Loucy (cell line): ENCODE measurements at regions not wholly inside any gene's neighbourhood (a gene's known extent, or its start where the extent isn't known, plus 50 kb on each side); places are given as distances from the start of the nearest gene placed in this dataset.

ENCODE experiments used
- H2AFZ ChIP-seq: fragments of 200-600 bp; sonication (generic); 2 replicates; pipeline ENCODE4 v1.6.0; 2016; ENCODE audit warnings: antibody characterized with exemption, mild to moderate bottlenecking, low read length, moderate library complexity
- H3F3A ChIP-seq: fragments of 200-600 bp; 2 replicates; pipeline ENCODE4 v1.6.0; 2016; ENCODE audit warnings: antibody characterized with exemption, low read depth, mild to moderate bottlenecking
- H3K27me3 ChIP-seq: fragments of 200-600 bp; sonication (generic); 2 replicates; pipeline ENCODE4 v1.6.1; 2014; ENCODE audit warnings: low read length, mild to moderate bottlenecking; ENCODE audit not compliant: insufficient read depth, poor library complexity, severe bottlenecking
- H3K36me3 ChIP-seq: fragments of 200-600 bp; sonication (generic); 2 replicates; pipeline ENCODE4 v1.6.1; 2016; ENCODE audit warnings: low read length; ENCODE audit not compliant: insufficient read depth
- H3K4me1 ChIP-seq: fragments of 200-600 bp; sonication (generic); 2 replicates; pipeline ENCODE4 v1.5.1; 2014; ENCODE audit warnings: low read length, mild to moderate bottlenecking; ENCODE audit not compliant: insufficient read depth, poor library complexity, severe bottlenecking
- H3K4me2 ChIP-seq: fragments of 200-600 bp; sonication (generic); 2 replicates; pipeline ENCODE4 v1.6.0; 2014; ENCODE audit warnings: antibody characterized with exemption, low read length, low read depth, mild to moderate bottlenecking; ENCODE audit not compliant: poor library complexity, severe bottlenecking
- H3K4me3 ChIP-seq: fragments of 200-600 bp; sonication (generic); 2 replicates; pipeline ENCODE4 v1.5.1; 2014; ENCODE audit warnings: low read length, mild to moderate bottlenecking, mixed read lengths; ENCODE audit not compliant: poor library complexity, severe bottlenecking
- H3K79me2 ChIP-seq: fragments of 200-600 bp; sonication (generic); 2 replicates; pipeline ENCODE4 v1.6.1; 2014; ENCODE audit warnings: low read length; ENCODE audit not compliant: insufficient read depth
- H3K9ac ChIP-seq: fragments of 200-600 bp; sonication (generic); 2 replicates; pipeline ENCODE4 v1.6.0; 2014; ENCODE audit warnings: mild to moderate bottlenecking, low read depth, low read length, moderate library complexity; ENCODE audit not compliant: poor library complexity, severe bottlenecking
- H3K9me2 ChIP-seq: fragments of 200-600 bp; sonication (generic); replicated peaks from 2 replicates; pipeline ENCODE4 v1.6.1; 2016; ENCODE audit warnings: low read depth, low read length, mixed read lengths
- H3K9me3 ChIP-seq: fragments of 200-600 bp; sonication (generic); 2 replicates; pipeline ENCODE4 v1.6.1; 2014; ENCODE audit warnings: mild to moderate bottlenecking, antibody characterized with exemption, low read length, low read depth; ENCODE audit not compliant: insufficient read depth
- H4K20me1 ChIP-seq: fragments of 200-600 bp; sonication (generic); 2 replicates; pipeline ENCODE4 v1.6.0; 2014; ENCODE audit warnings: antibody characterized with exemption, low read length, mild to moderate bottlenecking; ENCODE audit not compliant: insufficient read depth, poor library complexity, severe bottlenecking
- CTCF ChIP-seq: fragments of 200-600 bp; sonication (generic); conservative IDR thresholded peaks from 2 replicates; pipeline ENCODE4 v1.5.1; 2014; ENCODE audit warnings: mild to moderate bottlenecking, antibody characterized with exemption, low read length
- EZH2phosphoT487 ChIP-seq: fragments of 200-600 bp; IDR thresholded peaks from 2 replicates; pipeline ENCODE4 v1.6.1; 2018; ENCODE audit warnings: antibody characterized with exemption, mild to moderate bottlenecking, moderate library complexity, borderline replicate concordance

GRCh38 chr6:105493736-105494135 is 90.9 kb upstream of the PREP start:
- H3K9ac ChIP-seq, result no peak overlapping the region
- H3F3A ChIP-seq, result no peaks in the 10 kb centered on the region
- no peak overlapping the region for H2AFZ ChIP-seq
- H3K4me1 ChIP-seq, result no peaks in the 10 kb centered on the region
- H3K9me2 ChIP-seq, result no peaks in the 10 kb centered on the region
- no peaks in the 10 kb centered on the region for H3K79me2 ChIP-seq
- no peaks in the 10 kb centered on the region for H3K27me3 ChIP-seq
- H3K4me3 ChIP-seq, result no peak overlapping the region
- no peak overlapping the region for H3K4me2 ChIP-seq
- H4K20me1 ChIP-seq, result no peaks in the 10 kb centered on the region
- TF ChIP-seq CTCF (no peak), EZH2phosphoT487 (no peak)
- H3K36me3 ChIP-seq, result no peaks in the 10 kb centered on the region
- H3K9me3 ChIP-seq, result no peaks in the 10 kb centered on the region

- TF ChIP-seq CTCF (no peak), EZH2phosphoT487 (no peak)
- H3K4me2 ChIP-seq, result no peak overlapping the region
- H4K20me1 ChIP-seq, result no peaks in the 10 kb centered on the region
- H3K27me3 ChIP-seq, result no peaks in the 10 kb centered on the region
- H3K9me2 ChIP-seq, result no peaks in the 10 kb centered on the region
- H3K4me1 ChIP-seq, result no peaks in the 10 kb centered on the region
- no peaks in the 10 kb centered on the region for H3F3A ChIP-seq
- H3K9ac ChIP-seq, result no peak overlapping the region
- H3K9me3 ChIP-seq, result no peaks in the 10 kb centered on the region
- no peak overlapping the region for H2AFZ ChIP-seq
- H3K36me3 ChIP-seq, result no peaks in the 10 kb centered on the region
- H3K4me3 ChIP-seq, result no peak overlapping the region
- H3K79me2 ChIP-seq, result no peaks in the 10 kb centered on the region
These were observed 90.1 kb upstream of the PREP start for GRCh38 chr6:105492706-105493673.

GRCh38 chr6:105489216-105489530 is 86.3 kb upstream of the PREP start:
- Histone ChIP-seq H3K79me2 (no peaks in the 10 kb centered on the region), H3K9me3 (no peaks in the 10 kb centered on the region), H3K27me3 (no peaks in the 10 kb centered on the region), H2AFZ (peak overlapping the region; percentile 73), H3F3A (no peaks in the 10 kb centered on the region), H3K36me3 (no peaks in the 10 kb centered on the region), H3K4me1 (no peaks in the 10 kb centered on the region), H3K9ac (no peak overlapping the region), H4K20me1 (no peaks in the 10 kb centered on the region), H3K4me2 (peak overlapping the region; percentile 5), H3K4me3 (no peak overlapping the region), H3K9me2 (no peaks in the 10 kb centered on the region)
- no peak for TF ChIP-seq CTCF
- TF ChIP-seq EZH2phosphoT487, result no peak
